IMR-90 (cell line): ENCODE measurements at regions not wholly inside any gene's neighbourhood (a gene's known extent, or its start where the extent isn't known, plus 50 kb on each side); places are given as distances from the start of the nearest gene placed in this dataset.

ENCODE experiments used
- BHLHE40 ChIP-seq: fragments of 150-350 bp; IDR thresholded peaks from 2 replicates; pipeline ENCODE4 v1.6.1; 2016; ENCODE audit warnings: mild to moderate bottlenecking, low read depth, low read length
- CEBPB ChIP-seq: IDR thresholded peaks from 2 replicates; pipeline ENCODE4 v1.6.1; 2012; ENCODE audit warnings: low read depth, low read length, improper control_type of control experiment
- CHD1 ChIP-seq: IDR thresholded peaks from 2 replicates; pipeline ENCODE4 v1.6.1; 2012; ENCODE audit warnings: low read depth, low read length, improper control_type of control experiment
- CTCF ChIP-seq: conservative IDR thresholded peaks from 2 replicates; pipeline ENCODE4 v1.5.1; 2012; ENCODE audit warnings: mild to moderate bottlenecking, low read depth, low read length, improper control_type of control experiment
- FOS ChIP-seq: fragments of 150-350 bp; IDR thresholded peaks from 2 replicates; pipeline ENCODE4 v1.6.1; 2016; ENCODE audit warnings: low read depth, low read length
- MAFK ChIP-seq: IDR thresholded peaks from 2 replicates; pipeline ENCODE4 v1.6.1; 2012; ENCODE audit warnings: low read depth, low read length, improper control_type of control experiment
- MXI1 ChIP-seq: IDR thresholded peaks from 2 replicates; pipeline ENCODE4 v1.6.1; 2012; ENCODE audit warnings: low read depth, mild to moderate bottlenecking, low read length, moderate library complexity, borderline replicate concordance
- POLR2A ChIP-seq: IDR thresholded peaks from 2 replicates; pipeline ENCODE4 v1.6.1; 2012; ENCODE audit warnings: mild to moderate bottlenecking, low read depth, low read length
- RAD21 ChIP-seq: IDR thresholded peaks from 2 replicates; pipeline ENCODE4 v1.6.1; 2012; ENCODE audit warnings: low read length, improper control_type of control experiment
- USF2 ChIP-seq: fragments of 150-350 bp; IDR thresholded peaks from 2 replicates; pipeline ENCODE4 v1.6.1; 2017; ENCODE audit warnings: mild to moderate bottlenecking, antibody characterized with exemption, low read length, low read depth

GRCh38 chr17:13160296-13160695, 142.5 kb upstream of the ELAC2 start:
- no peak for TF ChIP-seq CTCF
- TF ChIP-seq POLR2A = no peak
- TF ChIP-seq CHD1 = no peak
- TF ChIP-seq RAD21 = no peak
- TF ChIP-seq BHLHE40 = no peak
- TF ChIP-seq MAFK = no peak
- no peak for TF ChIP-seq MXI1
- no peak for TF ChIP-seq FOS
- no peak for TF ChIP-seq USF2
- TF ChIP-seq CEBPB = no peak
